ENCODE measurements at regions not wholly inside any gene's neighbourhood (a gene's known extent, or its start where the extent isn't known, plus 50 kb on each side); places are given as distances from the start of the nearest gene placed in this dataset.

- Mint-ChIP-seq H3K4me1 (peaks cover 27% of the 10 kb centered on the region), H3K27ac (ENCODE audit: unreplicated experiment) (no peak overlapping the region), H3K27me3 (ENCODE audit: low read depth) (peaks cover 2% of the 10 kb centered on the region), H3K4me3 (no peak overlapping the region), H3K9me3 (peaks cover 10% of the 10 kb centered on the region), H3K36me3 (ENCODE audit: low read depth) (peaks cover 12% of the 10 kb centered on the region)
- DNase-seq (ENCODE audit: low read depth, low spot score), result no peak
- no peak for TF ChIP-seq CTCF (conservative IDR thresholded peaks at IDR 0.05)
These were observed 57.3 kb upstream of the DLG1 start for GRCh38 chr3:197355713-197356112.

- Mint-ChIP-seq H3K36me3 (ENCODE audit: low read depth) (peaks cover 8% of the 10 kb centered on the region), H3K27me3 (ENCODE audit: low read depth) (peaks cover 2% of the 10 kb centered on the region), H3K9me3 (peaks cover 6% of the 10 kb centered on the region), H3K4me3 (no peak overlapping the region), H3K4me1 (peaks cover 27% of the 10 kb centered on the region), H3K27ac (ENCODE audit: unreplicated experiment) (peak overlapping the region; percentile 86)
- peak; percentile 17 for DNase-seq (ENCODE audit: low read depth, low spot score)
- no peak for TF ChIP-seq CTCF (conservative IDR thresholded peaks at IDR 0.05)
These were observed 56.2 kb upstream of the DLG1 start for GRCh38 chr3:197354568-197355001.

- H3K4me1 Mint-ChIP-seq, result peaks cover 31% of the 10 kb centered on the region
- no peak for TF ChIP-seq CTCF (conservative IDR thresholded peaks at IDR 0.05)
- H3K27ac Mint-ChIP-seq (ENCODE audit: unreplicated experiment), result peak overlapping the region; percentile 86
- H3K4me3 Mint-ChIP-seq, result no peak overlapping the region
- peaks cover 2% of the 10 kb centered on the region for H3K27me3 Mint-ChIP-seq (ENCODE audit: low read depth)
- DNase-seq (ENCODE audit: low read depth, low spot score), result no peak
- peaks cover 3% of the 10 kb centered on the region for H3K9me3 Mint-ChIP-seq
- H3K36me3 Mint-ChIP-seq (ENCODE audit: low read depth), result peaks cover 4% of the 10 kb centered on the region
These were observed 55.6 kb upstream of the DLG1 start for GRCh38 chr3:197353867-197354567.

- H3K36me3 Mint-ChIP-seq (ENCODE audit: low read depth), result no peaks in the 10 kb centered on the region
- no peaks in the 10 kb centered on the region for H3K9me3 Mint-ChIP-seq
- H3K4me3 Mint-ChIP-seq, result no peak overlapping the region
- peaks cover 2% of the 10 kb centered on the region for H3K27me3 Mint-ChIP-seq (ENCODE audit: low read depth)
- no peak for TF ChIP-seq CTCF (conservative IDR thresholded peaks at IDR 0.05)
- no peak overlapping the region for H3K27ac Mint-ChIP-seq (ENCODE audit: unreplicated experiment)
- H3K4me1 Mint-ChIP-seq, result peaks cover 31% of the 10 kb centered on the region
- no peak for DNase-seq (ENCODE audit: low read depth, low spot score)
These were observed 54.8 kb upstream of the DLG1 start for GRCh38 chr3:197353001-197353866.

GRCh38 chr3:197352382-197352781 lies 54.0 kb upstream of the DLG1 start:
- no peak for DNase-seq (ENCODE audit: low read depth, low spot score)
- Mint-ChIP-seq H3K4me1 (peaks cover 31% of the 10 kb centered on the region), H3K27me3 (ENCODE audit: low read depth) (peaks cover 2% of the 10 kb centered on the region), H3K27ac (ENCODE audit: unreplicated experiment) (no peak overlapping the region), H3K4me3 (no peak overlapping the region), H3K9me3 (no peaks in the 10 kb centered on the region), H3K36me3 (ENCODE audit: low read depth) (no peaks in the 10 kb centered on the region)
- no peak for TF ChIP-seq CTCF (conservative IDR thresholded peaks at IDR 0.05)
